BJ (cell line): ENCODE measurements at regions not wholly inside any gene's neighbourhood (a gene's known extent, or its start where the extent isn't known, plus 50 kb on each side); places are given as distances from the start of the nearest gene placed in this dataset.

ENCODE experiments used
- CTCF ChIA-PET: fragments of 350-600 bp; formaldehyde crosslinking; extraction: SDS; loops from one replicate; lab custom pipeline; 2021; ENCODE audit warnings: antibody characterized with exemption, inconsistent platforms; lab: Yijun Ruan, JAX
- POLR2A ChIA-PET: fragments of 300-600 bp; sonication (Branson Sonifier 250); formaldehyde crosslinking; extraction: SDS; loops from one replicate; lab custom pipeline; 2021; ENCODE audit warnings: antibody characterized with exemption; lab: Charles Lee
- DNase-seq: peaks from one replicate; pipeline ENCODE4 v3.0.0-alpha.2; 2011; ENCODE audit warnings: low read depth
- H3K27me3 ChIP-seq: 2 replicates; pipeline ENCODE4 v1.6.0; 2011; ENCODE audit warnings: low read length; ENCODE audit not compliant: control insufficient read depth, insufficient read depth
- H3K36me3 ChIP-seq: 2 replicates; pipeline ENCODE4 v1.5.1; 2011; ENCODE audit warnings: low read length; ENCODE audit not compliant: control insufficient read depth, insufficient read depth
- H3K4me3 ChIP-seq: 2 replicates; pipeline ENCODE4 v1.5.1; 2011; ENCODE audit warnings: low read depth, mild to moderate bottlenecking, control low read depth, low read length
- CTCF ChIP-seq: IDR thresholded peaks from 2 replicates; pipeline ENCODE4 v1.5.1; 2011; ENCODE audit warnings: low read depth, mild to moderate bottlenecking, control low read depth, inconsistent platforms, low read length, moderate library complexity; ENCODE audit not compliant: insufficient read depth

DNA sequence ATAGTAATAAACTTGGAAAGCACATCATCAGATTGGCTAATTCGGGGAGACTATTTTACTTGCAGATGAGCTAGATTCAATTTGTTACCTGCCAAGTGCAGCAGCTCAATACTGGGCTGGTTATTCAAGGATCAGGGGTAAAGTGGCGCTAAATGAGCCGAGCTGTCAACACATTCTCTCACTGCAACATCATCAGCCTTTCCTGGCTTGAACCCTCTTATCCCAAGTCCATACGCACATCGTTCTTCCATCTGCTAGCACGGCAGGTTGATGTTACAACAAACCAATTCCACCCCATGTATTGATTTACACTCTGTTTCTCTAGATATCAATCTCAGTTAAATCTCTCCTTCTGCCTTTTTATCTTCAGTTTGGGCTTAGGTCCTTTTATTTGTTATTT lies 2101.5 kb upstream of the AGA start:
- CTCF ChIA-PET = no interaction called here
- no peak for DNase-seq
- H3K36me3 ChIP-seq = no peaks in the 10 kb centered on the region
- TF ChIP-seq CTCF = no peak
- POLR2A ChIA-PET = no interaction called here
- no peaks in the 10 kb centered on the region for H3K27me3 ChIP-seq
- no peak overlapping the region for H3K4me3 ChIP-seq

DNA sequence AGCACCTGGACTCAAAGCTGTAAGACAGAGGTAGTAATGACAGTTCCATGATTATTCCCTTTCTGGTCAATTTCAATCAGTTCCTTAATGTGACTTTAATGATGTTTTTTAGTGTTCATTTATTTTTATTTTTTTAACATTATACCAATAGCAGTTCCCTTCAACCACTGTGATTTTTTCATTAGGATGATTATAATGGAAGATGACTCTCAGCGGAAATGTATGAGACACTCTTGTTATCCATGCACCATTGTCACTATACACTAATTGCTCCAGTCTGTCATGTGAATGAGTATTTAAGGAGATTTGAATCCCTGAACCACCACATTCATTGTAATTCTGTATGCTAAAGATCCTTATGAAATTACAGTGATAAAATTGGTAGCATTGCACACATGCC lies 2102.3 kb upstream of the AGA start:
- no peaks in the 10 kb centered on the region for H3K27me3 ChIP-seq
- ChIA-PET CTCF (no interaction called here), POLR2A (no interaction called here)
- DNase-seq = no peak
- no peak for TF ChIP-seq CTCF
- H3K36me3 ChIP-seq = no peaks in the 10 kb centered on the region
- H3K4me3 ChIP-seq = no peak overlapping the region

DNA sequence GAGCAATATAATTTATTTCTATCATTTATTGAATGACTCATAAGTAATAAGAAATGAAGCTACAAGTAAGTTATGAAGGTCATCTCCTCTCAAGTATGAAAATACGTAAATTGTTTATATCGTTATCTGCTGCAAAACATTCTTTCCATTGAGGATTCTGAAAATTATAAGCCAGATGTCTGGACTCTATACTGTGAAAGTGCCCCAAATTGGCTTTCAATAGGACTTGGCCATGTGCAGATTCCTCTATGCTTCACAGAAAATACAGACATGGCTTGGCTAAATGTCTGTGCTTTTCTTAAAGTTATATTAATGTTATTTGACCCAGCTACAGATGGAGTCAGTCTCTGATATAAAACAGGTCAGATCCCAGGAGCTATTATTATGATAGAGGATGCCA lies 2109.9 kb upstream of the AGA start:
- Histone ChIP-seq H3K4me3 (no peak overlapping the region), H3K36me3 (no peaks in the 10 kb centered on the region), H3K27me3 (no peaks in the 10 kb centered on the region)
- DNase-seq = no peak
- ChIA-PET POLR2A (no interaction called here), CTCF (no interaction called here)
- TF ChIP-seq CTCF = no peak

- ChIA-PET POLR2A (no interaction called here), CTCF (interaction anchor here (0.7 kb wide), 1 partner anchor 9 kb away, joined by 3 read pairs; no protein-coding TSS in a partner anchor)
- no peak for DNase-seq
Observed at GRCh38 chr4:179563741-179564140, 2121.5 kb upstream of the AGA start.

DNA sequence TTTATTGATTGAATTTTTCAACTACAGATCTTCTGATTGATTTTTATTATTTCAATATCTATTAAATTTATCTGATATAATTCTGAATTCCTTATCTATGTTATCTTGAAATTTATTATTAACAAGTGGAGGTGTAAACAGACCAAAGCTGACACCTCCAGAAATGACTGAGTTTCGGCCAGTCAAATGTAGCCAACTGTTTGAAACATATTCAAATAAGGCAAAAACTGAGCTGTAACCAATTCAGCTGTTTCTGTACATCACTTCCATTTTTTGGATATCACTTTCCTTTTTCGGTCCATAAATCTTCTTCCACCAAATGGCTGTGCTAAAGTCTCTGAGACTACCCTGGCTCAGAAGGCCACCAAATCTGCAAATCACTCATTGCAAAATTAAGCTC lies 2127.3 kb upstream of the AGA start:
- POLR2A ChIA-PET = no interaction called here
- no peak for TF ChIP-seq CTCF
- no peaks in the 10 kb centered on the region for H3K27me3 ChIP-seq
- H3K36me3 ChIP-seq = no peaks in the 10 kb centered on the region
- CTCF ChIA-PET = no interaction called here
- no peak overlapping the region for H3K4me3 ChIP-seq
- DNase-seq = no peak

More at GRCh38 chr4:179563741-179564140, 2121.5 kb upstream of the AGA start:
- TF ChIP-seq CTCF = no peak
- Histone ChIP-seq H3K4me3 (no peak overlapping the region), H3K36me3 (no peaks in the 10 kb centered on the region), H3K27me3 (no peaks in the 10 kb centered on the region)
